ENCODE measurements at regions not wholly inside any gene's neighbourhood (a gene's known extent, or its start where the extent isn't known, plus 50 kb on each side); places are given as distances from the start of the nearest gene placed in this dataset.
"Not testable (repeated sequence)": the region's sequence is repeated elsewhere in the genome, so short reads cannot be mapped to it uniquely, and the experiment has no call there.

DNA sequence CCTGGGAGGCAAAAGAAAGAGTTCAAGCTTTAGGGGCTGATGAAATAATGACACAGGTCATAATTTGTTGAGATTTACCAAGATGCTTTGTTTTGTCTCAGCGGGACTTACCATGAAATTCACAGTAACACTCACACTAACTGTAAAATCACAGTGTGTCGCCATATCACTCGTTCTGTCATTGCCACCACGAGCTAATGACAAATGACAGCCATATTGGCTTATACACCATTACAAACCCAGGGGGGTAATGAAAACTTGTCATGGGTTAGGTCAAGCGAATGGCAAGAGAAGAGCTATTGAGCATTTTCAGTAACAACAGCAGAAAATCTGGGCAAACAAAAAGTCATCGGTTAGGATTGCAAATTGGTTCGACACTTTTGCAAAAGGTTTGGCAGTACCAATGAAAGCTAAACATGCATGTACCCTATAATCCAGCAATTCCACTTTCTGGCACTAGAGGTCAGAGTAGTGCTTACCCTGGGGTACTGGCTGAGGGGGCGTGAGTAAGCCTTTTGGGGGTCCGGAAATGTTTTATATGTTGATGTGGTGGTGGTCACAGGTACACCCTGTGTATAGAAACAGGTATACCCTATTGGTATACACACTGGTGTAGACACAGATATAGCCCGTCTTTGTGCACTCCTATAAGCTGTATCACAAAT, 83.9 kb upstream of the RAI2 start:
- intact Hi-C loops (cut with micrococcal nuclease; ENCODE audit: unreplicated experiment): loop anchor here (5.0 kb wide), 1 partner anchor 432 kb away; no protein-coding TSS in a partner anchor
- no peak for ATAC-seq
- Histone ChIP-seq H3K4me3 (replicated peaks in 1 of 3; ENCODE audit: insufficient read depth in 1 of 3, low read depth in 2 of 3, low read length in 3 of 3) (no peak overlapping the region), H3K27me3 (ENCODE audit: control insufficient read depth in 1 of 2, insufficient read depth in 2 of 2, low read length in 2 of 2) (no peaks in the 10 kb centered on the region), H3K4me2 (ENCODE audit: low read depth, low read length) (no peak overlapping the region), H3K4me1 (ENCODE audit: insufficient read depth, low read length) (no peaks in the 10 kb centered on the region), H2AFZ (ENCODE audit: low read length) (no peak overlapping the region), H4K20me1 (ENCODE audit: insufficient read depth, low read length) (no peaks in the 10 kb centered on the region), H3K36me3 (replicated peaks in 1 of 2; ENCODE audit: control insufficient read depth in 1 of 2, insufficient read depth in 2 of 2, low read length in 2 of 2) (no peaks in the 10 kb centered on the region), H3K9ac (ENCODE audit: insufficient read depth, low read depth, low read length) (no peak overlapping the region), H3K27ac (ENCODE audit: extremely low read length, insufficient read depth, low read length) (no peak overlapping the region), H3K9me3 (ENCODE audit: low read length) (no peaks in the 10 kb centered on the region), H3K79me2 (ENCODE audit: insufficient read depth, low read length) (no peaks in the 10 kb centered on the region)
- in situ Hi-C loops (cut with HindIII; ENCODE audit: extremely low pct_ligation_motif_present, low pct_unique_long_range_greater_than_20kb): loop anchor here (25.0 kb wide), 2 partner anchors 267 to 442 kb away; partner anchors contain the start of gene BEND2
- peak; percentile 7 for DNase-seq (ENCODE audit: low spot score)
- ChIA-PET CTCF (ENCODE audit: low intra/inter-chr PET ratio, low total read pairs) (no interaction called here), POLR2A (no interaction called here)
- FAIRE-seq: no peak
- no TSS peak for BruUV-seq (replicated peaks)
- WGBS (ENCODE audit: low lambda C conversion rate): 1% methylated on average over 10 of the region's 10 CpGs
- peak; percentile 20; the same call in 1 of the 2 replicates for TF ChIP-seq SMC3 (IDR thresholded peaks at IDR 0.05; ENCODE audit: low read length)
- peak; percentile 36 for TF ChIP-seq STAG1 (CRISPR knock-in tag; IDR thresholded peaks at IDR 0.05)
- no peak for TF ChIP-seq IKZF4 (CRISPR knock-in tag; IDR thresholded peaks at IDR 0.05; ENCODE audit: borderline replicate concordance, low read depth, not compliant biosample characterization)
- TF ChIP-seq, protein P1, sequence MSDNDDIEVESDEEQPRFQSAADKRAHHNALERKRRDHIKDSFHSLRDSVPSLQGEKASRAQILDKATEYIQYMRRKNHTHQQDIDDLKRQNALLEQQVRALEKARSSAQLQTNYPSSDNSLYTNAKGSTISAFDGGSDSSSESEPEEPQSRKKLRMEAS (IDR thresholded peaks at IDR 0.05): no peak
- peak; percentile 56; the same call in 1 of the 2 replicates for TF ChIP-seq ZNF629 (CRISPR knock-in tag; conservative IDR thresholded peaks at IDR 0.05)
- TF ChIP-seq, protein P2, sequence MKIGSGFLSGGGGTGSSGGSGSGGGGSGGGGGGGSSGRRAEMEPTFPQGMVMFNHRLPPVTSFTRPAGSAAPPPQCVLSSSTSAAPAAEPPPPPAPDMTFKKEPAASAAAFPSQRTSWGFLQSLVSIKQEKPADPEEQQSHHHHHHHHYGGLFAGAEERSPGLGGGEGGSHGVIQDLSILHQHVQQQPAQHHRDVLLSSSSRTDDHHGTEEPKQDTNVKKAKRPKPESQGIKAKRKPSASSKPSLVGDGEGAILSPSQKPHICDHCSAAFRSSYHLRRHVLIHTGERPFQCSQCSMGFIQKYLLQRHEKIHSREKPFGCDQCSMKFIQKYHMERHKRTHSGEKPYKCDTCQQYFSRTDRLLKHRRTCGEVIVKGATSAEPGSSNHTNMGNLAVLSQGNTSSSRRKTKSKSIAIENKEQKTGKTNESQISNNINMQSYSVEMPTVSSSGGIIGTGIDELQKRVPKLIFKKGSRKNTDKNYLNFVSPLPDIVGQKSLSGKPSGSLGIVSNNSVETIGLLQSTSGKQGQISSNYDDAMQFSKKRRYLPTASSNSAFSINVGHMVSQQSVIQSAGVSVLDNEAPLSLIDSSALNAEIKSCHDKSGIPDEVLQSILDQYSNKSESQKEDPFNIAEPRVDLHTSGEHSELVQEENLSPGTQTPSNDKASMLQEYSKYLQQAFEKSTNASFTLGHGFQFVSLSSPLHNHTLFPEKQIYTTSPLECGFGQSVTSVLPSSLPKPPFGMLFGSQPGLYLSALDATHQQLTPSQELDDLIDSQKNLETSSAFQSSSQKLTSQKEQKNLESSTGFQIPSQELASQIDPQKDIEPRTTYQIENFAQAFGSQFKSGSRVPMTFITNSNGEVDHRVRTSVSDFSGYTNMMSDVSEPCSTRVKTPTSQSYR (CRISPR knock-in tag; IDR thresholded peaks at IDR 0.05; ENCODE audit: borderline replicate concordance): no peak
- TF ChIP-seq ZNF7 (CRISPR knock-in tag; IDR thresholded peaks at IDR 0.05): no peak
- TF ChIP-seq, protein P3, sequence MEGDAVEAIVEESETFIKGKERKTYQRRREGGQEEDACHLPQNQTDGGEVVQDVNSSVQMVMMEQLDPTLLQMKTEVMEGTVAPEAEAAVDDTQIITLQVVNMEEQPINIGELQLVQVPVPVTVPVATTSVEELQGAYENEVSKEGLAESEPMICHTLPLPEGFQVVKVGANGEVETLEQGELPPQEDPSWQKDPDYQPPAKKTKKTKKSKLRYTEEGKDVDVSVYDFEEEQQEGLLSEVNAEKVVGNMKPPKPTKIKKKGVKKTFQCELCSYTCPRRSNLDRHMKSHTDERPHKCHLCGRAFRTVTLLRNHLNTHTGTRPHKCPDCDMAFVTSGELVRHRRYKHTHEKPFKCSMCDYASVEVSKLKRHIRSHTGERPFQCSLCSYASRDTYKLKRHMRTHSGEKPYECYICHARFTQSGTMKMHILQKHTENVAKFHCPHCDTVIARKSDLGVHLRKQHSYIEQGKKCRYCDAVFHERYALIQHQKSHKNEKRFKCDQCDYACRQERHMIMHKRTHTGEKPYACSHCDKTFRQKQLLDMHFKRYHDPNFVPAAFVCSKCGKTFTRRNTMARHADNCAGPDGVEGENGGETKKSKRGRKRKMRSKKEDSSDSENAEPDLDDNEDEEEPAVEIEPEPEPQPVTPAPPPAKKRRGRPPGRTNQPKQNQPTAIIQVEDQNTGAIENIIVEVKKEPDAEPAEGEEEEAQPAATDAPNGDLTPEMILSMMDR (CRISPR knock-in tag; IDR thresholded peaks at IDR 0.05): peak; percentile 60
- no peak for TF ChIP-seq ZNF564 (CRISPR knock-in tag; IDR thresholded peaks at IDR 0.05)
- TF ChIP-seq SRY (CRISPR knock-in tag; IDR thresholded peaks at IDR 0.05): no peak
- no peak for TF ChIP-seq NCOA2 (CRISPR knock-in tag; IDR thresholded peaks at IDR 0.05)
- no peak for TF ChIP-seq FOXJ3 (CRISPR knock-in tag; IDR thresholded peaks at IDR 0.05; ENCODE audit: borderline replicate concordance)

DNA sequence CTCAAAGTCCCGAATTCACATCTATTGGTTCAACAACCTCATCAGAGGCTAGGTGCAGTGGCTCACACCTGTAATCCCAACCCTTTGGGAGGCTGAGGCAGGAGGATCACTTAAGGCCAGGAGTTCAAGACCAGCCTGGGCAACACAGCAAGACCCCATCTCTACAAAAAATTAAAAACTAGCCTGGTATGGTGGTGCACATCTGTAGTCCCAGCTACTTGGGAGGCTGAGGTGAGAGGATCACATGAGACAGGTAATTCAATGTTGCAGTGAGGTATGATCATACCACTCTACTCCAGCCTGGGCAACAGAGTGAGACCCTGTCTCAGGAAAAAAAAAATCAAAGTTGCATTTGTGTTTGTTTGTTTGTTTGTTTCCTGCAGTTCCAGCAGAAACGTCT, 80.1 kb upstream of the RAI2 start:
- H3K4me2 ChIP-seq (ENCODE audit: low read depth, low read length); H3K79me2 ChIP-seq (ENCODE audit: insufficient read depth, low read length); H3K4me3 ChIP-seq (replicated peaks in 1 of 3; ENCODE audit: insufficient read depth in 1 of 3, low read depth in 2 of 3, low read length in 3 of 3); ATAC-seq; DNase-seq (ENCODE audit: low spot score); CTCF ChIA-PET (ENCODE audit: low intra/inter-chr PET ratio, low total read pairs); FAIRE-seq; H4K20me1 ChIP-seq (ENCODE audit: insufficient read depth, low read length); H3K27ac ChIP-seq (ENCODE audit: extremely low read length, insufficient read depth, low read length); POLR2A ChIA-PET; BruUV-seq (replicated peaks); H3K9ac ChIP-seq (ENCODE audit: insufficient read depth, low read depth, low read length); H3K27me3 ChIP-seq (ENCODE audit: control insufficient read depth in 1 of 2, insufficient read depth in 2 of 2, low read length in 2 of 2); H3K4me1 ChIP-seq (ENCODE audit: insufficient read depth, low read length); H2AFZ ChIP-seq (ENCODE audit: low read length); intact Hi-C loops (cut with micrococcal nuclease; ENCODE audit: unreplicated experiment); H3K36me3 ChIP-seq (replicated peaks in 1 of 2; ENCODE audit: control insufficient read depth in 1 of 2, insufficient read depth in 2 of 2, low read length in 2 of 2); H3K9me3 ChIP-seq (ENCODE audit: low read length): not testable (repeated sequence)
- in situ Hi-C loops (cut with HindIII; ENCODE audit: extremely low pct_ligation_motif_present, low pct_unique_long_range_greater_than_20kb): loop anchor here (25.0 kb wide), 2 partner anchors 271 to 446 kb away; partner anchors contain the start of gene BEND2
- 0% methylated on average over 2 of the region's 2 CpGs for WGBS (ENCODE audit: low lambda C conversion rate)
